Brain microvascular endothelial cell (primary cell): ENCODE measurements at regions not wholly inside any gene's neighbourhood (a gene's known extent, or its start where the extent isn't known, plus 50 kb on each side); places are given as distances from the start of the nearest gene placed in this dataset.
A peak's percentile ranks its signal among the peaks of the same experiment; 100 is the strongest.

Experiments
- DNase-seq: peaks from one replicate; pipeline ENCODE4 v3.0.0-alpha.2; 2020
- H3K27ac ChIP-seq: fragments of 250-450 bp; sonication (Bioruptor Pico); 2 replicates; pipeline ENCODE4 v1.5.1; 2020; ENCODE audit warnings: mild to moderate bottlenecking, moderate library complexity
- H3K27me3 ChIP-seq: fragments of 250-450 bp; sonication (Bioruptor Pico); replicated peaks from 2 replicates; pipeline ENCODE4 v1.5.1; 2020; ENCODE audit warnings: mild to moderate bottlenecking
- H3K36me3 ChIP-seq: fragments of 250-450 bp; sonication (Bioruptor Pico); replicated peaks from 2 replicates; pipeline ENCODE4 v1.5.1; 2020; ENCODE audit warnings: mild to moderate bottlenecking
- H3K4me3 ChIP-seq: 2 replicates; pipeline ENCODE4 v1.5.1; 2011; ENCODE audit warnings: low read depth, mild to moderate bottlenecking, control low read depth, low read length, moderate library complexity
- in situ Hi-C: cut with HindIII; loops from 2 replicates; pipeline ENCODE4 v1.10.0; 2017; ENCODE audit warnings: low sequenced_read_pairs, low pct_ligation_motif_present
- TF ChIP-seq, protein P1 (sequence below): IDR thresholded peaks from 2 replicates; pipeline ENCODE4 v1.5.1; 2011; ENCODE audit warnings: low read depth, mild to moderate bottlenecking, moderate library complexity, low read length, control low read depth, inconsistent platforms; ENCODE audit errors: missing control alignments

DNA sequence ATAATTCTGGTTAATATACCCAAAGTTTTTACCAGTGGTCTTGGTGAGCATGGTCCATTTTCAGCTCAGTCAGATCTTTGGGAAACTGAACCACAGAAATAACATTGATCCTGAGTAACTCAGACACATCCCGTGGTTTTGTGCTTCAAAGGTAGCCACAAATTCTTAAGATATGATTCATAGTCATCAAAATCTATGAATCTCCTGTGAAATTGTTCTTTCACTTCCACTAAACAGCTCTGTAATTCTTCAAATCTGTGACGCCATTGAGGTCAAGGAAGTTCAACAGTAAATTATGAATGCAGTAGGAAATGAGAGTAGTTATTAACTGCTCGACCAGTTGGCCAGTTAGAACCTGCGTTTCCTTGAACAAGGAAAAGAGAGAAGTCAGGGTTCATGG lies 147.3 kb downstream of the IRS1 start:
- DNase-seq: peak; percentile 95
- Histone ChIP-seq H3K27me3 (no peaks in the 10 kb centered on the region), H3K4me3 (no peak overlapping the region), H3K27ac (peak overlapping the region; percentile 94), H3K36me3 (no peaks in the 10 kb centered on the region)
- TF ChIP-seq, protein P1, sequence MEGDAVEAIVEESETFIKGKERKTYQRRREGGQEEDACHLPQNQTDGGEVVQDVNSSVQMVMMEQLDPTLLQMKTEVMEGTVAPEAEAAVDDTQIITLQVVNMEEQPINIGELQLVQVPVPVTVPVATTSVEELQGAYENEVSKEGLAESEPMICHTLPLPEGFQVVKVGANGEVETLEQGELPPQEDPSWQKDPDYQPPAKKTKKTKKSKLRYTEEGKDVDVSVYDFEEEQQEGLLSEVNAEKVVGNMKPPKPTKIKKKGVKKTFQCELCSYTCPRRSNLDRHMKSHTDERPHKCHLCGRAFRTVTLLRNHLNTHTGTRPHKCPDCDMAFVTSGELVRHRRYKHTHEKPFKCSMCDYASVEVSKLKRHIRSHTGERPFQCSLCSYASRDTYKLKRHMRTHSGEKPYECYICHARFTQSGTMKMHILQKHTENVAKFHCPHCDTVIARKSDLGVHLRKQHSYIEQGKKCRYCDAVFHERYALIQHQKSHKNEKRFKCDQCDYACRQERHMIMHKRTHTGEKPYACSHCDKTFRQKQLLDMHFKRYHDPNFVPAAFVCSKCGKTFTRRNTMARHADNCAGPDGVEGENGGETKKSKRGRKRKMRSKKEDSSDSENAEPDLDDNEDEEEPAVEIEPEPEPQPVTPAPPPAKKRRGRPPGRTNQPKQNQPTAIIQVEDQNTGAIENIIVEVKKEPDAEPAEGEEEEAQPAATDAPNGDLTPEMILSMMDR: no peak
- in situ Hi-C loops: no loop called here

DNA sequence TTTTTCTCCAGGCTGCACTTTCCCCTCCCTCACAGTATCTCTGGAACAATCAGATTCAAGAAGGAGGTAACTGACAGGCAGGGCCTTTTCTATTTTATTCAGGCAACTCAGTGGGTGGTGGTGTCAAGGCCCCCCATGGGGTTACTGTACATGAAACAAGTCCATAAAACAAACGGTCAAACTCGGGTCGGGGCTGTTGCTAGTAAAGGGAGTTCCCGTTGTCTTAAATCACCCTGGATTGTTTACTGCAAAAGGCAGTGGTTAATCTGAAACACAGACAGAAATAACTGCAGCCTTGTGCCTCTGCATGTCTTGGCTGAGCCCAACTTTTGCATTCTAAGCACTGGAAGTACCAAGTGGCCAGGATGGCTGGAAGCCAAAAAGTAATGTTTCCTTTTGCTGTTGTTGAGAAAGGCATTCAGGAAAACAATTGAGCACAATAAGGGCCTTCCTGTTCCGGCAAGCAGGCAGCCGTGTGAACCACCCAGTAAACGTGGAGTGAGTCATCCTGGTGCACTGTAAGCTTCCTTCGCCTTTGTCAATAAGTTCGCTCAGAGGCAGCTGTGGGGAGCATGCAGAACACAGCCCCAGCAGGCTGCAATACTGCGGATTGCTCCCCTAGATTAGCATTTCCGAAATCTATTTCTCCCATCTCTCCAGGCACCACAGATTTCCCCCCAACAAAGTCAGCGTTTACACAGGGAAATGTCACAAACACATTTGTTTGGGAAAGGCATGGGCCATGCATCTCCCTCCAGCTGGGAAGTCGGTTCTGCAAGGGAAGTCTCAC lies 149.6 kb downstream of the IRS1 start:
- Histone ChIP-seq H3K27ac (peak overlapping the region; percentile 94), H3K36me3 (no peaks in the 10 kb centered on the region), H3K4me3 (no peak overlapping the region), H3K27me3 (no peaks in the 10 kb centered on the region)
- TF ChIP-seq, protein P1: no peak
- in situ Hi-C loops: no loop called here
- DNase-seq: peak; percentile 98

DNA sequence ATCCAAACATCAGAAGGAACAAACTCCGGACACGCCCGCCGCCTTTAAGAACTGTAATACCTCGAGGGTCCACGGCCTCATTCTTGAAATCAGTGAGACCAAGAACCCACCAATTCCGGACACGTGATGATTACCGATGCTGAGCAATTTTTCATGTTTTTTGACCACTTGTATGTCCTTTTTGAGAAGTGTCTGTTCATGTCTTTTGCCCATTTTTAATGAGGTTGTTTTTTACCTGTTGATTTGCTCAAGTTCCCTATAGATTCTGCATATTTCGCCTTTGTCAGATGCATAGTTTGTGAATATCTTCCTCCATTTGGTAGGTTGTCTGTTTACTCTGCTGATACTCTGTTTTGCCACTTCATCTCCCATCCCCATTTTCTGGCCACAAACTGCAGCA lies 150.4 kb downstream of the IRS1 start:
- DNase-seq: no peak
- H3K4me3 ChIP-seq: no peak overlapping the region
- TF ChIP-seq, protein P1: no peak
- H3K27ac ChIP-seq: peak overlapping the region; percentile 94
- H3K27me3 ChIP-seq: no peaks in the 10 kb centered on the region
- in situ Hi-C loops: no loop called here
- no peaks in the 10 kb centered on the region for H3K36me3 ChIP-seq

DNA sequence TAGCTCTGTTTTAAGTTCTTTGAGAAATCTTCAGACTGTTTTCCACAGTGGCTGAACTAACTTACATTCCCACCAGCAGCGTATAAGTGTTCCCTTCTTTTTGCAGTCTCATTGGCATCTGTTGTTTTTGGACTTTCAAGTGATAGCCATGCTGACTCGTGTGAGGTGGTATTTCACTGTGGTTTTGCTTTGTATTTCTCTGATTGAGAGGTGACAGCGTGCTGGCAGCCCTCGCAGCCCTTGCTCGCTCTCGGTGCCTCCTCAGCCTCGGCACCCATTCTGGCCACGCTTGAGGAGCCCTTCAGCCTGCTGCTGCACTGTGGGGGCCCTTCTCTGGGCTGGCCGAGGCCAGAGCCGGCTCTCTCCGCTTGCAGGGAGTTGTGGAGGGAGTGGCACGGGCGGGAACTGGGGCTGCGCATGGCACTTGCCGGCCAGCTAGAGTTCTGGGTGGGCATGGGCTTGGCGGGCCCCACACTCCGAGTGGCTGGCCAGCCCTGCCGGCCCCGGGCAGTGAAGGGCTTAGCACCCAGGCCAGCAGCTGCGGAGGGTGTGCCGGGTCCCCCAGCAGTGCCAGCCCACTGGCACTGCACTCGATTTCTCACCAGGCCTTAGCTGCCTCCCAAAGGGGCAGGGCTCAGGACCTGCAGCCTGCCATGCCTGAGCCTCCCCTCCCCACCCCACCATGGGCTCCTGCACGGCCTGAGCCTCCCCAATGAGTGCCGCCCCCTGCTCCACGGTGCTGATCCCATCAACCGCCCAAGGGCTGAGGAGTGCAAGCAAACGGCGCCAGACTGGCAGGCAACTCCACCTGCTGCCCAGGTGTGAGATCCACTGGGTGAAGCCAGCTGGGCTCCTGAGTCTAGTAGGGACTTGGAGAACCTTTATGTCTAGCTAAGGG lies 151.8 kb downstream of the IRS1 start:
- DNase-seq: peak; percentile 45
- no peaks in the 10 kb centered on the region for H3K36me3 ChIP-seq
- H3K27me3 ChIP-seq: no peaks in the 10 kb centered on the region
- peak overlapping the region; percentile 0 for H3K27ac ChIP-seq
- TF ChIP-seq, protein P1: no peak
- in situ Hi-C loops: no loop called here
- no peak overlapping the region for H3K4me3 ChIP-seq

DNA sequence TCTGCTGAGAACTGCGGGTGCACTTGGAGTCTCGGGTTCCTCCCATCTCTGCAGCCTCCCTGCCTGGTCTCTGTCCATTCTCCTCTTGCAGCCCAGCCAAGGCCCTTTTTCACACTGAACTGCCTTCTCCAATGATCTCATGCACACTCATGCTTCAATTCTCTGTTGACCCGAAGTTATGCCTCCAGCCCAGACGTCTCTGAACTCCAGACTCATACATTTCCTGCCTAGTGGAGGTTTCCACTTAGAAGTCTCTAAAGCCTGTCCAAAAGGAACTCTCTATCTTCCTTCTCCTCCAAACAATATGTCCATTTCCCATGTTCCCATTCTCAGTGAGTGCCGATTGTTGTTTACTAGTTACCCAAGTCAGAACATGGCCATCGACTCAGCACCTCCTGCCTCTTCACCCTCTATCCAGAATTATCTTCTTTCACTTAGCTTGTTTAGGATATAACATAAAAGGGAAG lies 155.2 kb downstream of the IRS1 start:
- H3K36me3 ChIP-seq: no peaks in the 10 kb centered on the region
- TF ChIP-seq, protein P1: no peak
- in situ Hi-C loops: no loop called here
- no peak overlapping the region for H3K4me3 ChIP-seq
- peak overlapping the region; percentile 94 for H3K27ac ChIP-seq
- no peaks in the 10 kb centered on the region for H3K27me3 ChIP-seq
- DNase-seq: peak; percentile 88
